Kidney tubule cell (primary cell): ENCODE measurements at regions not wholly inside any gene's neighbourhood (a gene's known extent, or its start where the extent isn't known, plus 50 kb on each side); places are given as distances from the start of the nearest gene placed in this dataset.

Experiments used
- DNase-seq: peaks from one replicate; pipeline ENCODE4 v3.0.0-alpha.2; 2018; ENCODE audit warnings: low spot score

GRCh38 chr2:16818203-16818556, 152.5 kb upstream of the CYRIA start:
- no peak for DNase-seq

- no peak for DNase-seq
These were observed 151.9 kb upstream of the CYRIA start for GRCh38 chr2:16817305-16818202.

- no peak for DNase-seq
These were observed 150.9 kb upstream of the CYRIA start for GRCh38 chr2:16816522-16816921.

GRCh38 chr2:16816016-16816415, 150.4 kb upstream of the CYRIA start:
- DNase-seq, result no peak

GRCh38 chr2:16813593-16813992, 148.0 kb upstream of the CYRIA start:
- no peak for DNase-seq

GRCh38 chr2:16798472-16798871, 132.8 kb upstream of the CYRIA start:
- peak; percentile 39 for DNase-seq

- peak; percentile 75 for DNase-seq
These were observed 125.9 kb upstream of the CYRIA start for GRCh38 chr2:16791496-16791895.

- DNase-seq, result no peak
These were observed 119.5 kb upstream of the CYRIA start for GRCh38 chr2:16785149-16785548.

- no peak for DNase-seq
These were observed 119.0 kb upstream of the CYRIA start for GRCh38 chr2:16784652-16785051.

- no peak for DNase-seq
These were observed 111.7 kb upstream of the CYRIA start for GRCh38 chr2:16777123-16777870.

- no peak for DNase-seq
These were observed 110.2 kb upstream of the CYRIA start for GRCh38 chr2:16775899-16776231.

- DNase-seq, result no peak
These were observed 109.6 kb upstream of the CYRIA start for GRCh38 chr2:16774980-16775898.

GRCh38 chr2:16774091-16774490, 108.5 kb upstream of the CYRIA start:
- DNase-seq, result peak; percentile 25

GRCh38 chr2:16773080-16773713, 107.6 kb upstream of the CYRIA start:
- DNase-seq, result peak; percentile 69

GRCh38 chr2:16767789-16768476, 102.3 kb upstream of the CYRIA start:
- DNase-seq, result peak; percentile 61

- no peak for DNase-seq
These were observed 99.7 kb upstream of the CYRIA start for GRCh38 chr2:16765356-16765755.

- DNase-seq, result no peak
These were observed 98.9 kb upstream of the CYRIA start for GRCh38 chr2:16764487-16764886.

GRCh38 chr2:16763493-16763899, 97.9 kb upstream of the CYRIA start:
- no peak for DNase-seq

GRCh38 chr2:16763056-16763455, 97.4 kb upstream of the CYRIA start:
- no peak for DNase-seq

GRCh38 chr2:16760426-16760825, 94.8 kb upstream of the CYRIA start:
- no peak for DNase-seq
